H9 (cell line): ENCODE measurements at regions not wholly inside any gene's neighbourhood (a gene's known extent, or its start where the extent isn't known, plus 50 kb on each side); places are given as distances from the start of the nearest gene placed in this dataset.

ENCODE experiments used
- DNase-seq: peaks from one replicate; pipeline ENCODE4 v3.0.0-alpha.2; 2017
- H2AFZ ChIP-seq: one replicate; pipeline ENCODE4 v1.6.1; 2013; ENCODE audit warnings: mild to moderate bottlenecking, low read length, control low read depth, moderate library complexity
- H2AK5ac ChIP-seq: 2 replicates; pipeline ENCODE4 v1.6.1; 2013; ENCODE audit warnings: low read length, control low read depth, mixed read lengths; ENCODE audit not compliant: insufficient read length
- H2BK120ac ChIP-seq: one replicate; pipeline ENCODE4 v1.6.1; 2013; ENCODE audit warnings: low read depth, mild to moderate bottlenecking, low read length, control low read depth, inconsistent platforms; ENCODE audit not compliant: poor library complexity, severe bottlenecking
- H2BK12ac ChIP-seq: 2 replicates; pipeline ENCODE4 v1.6.1; 2013; ENCODE audit warnings: low read length, control low read depth, mixed read lengths, low read depth; ENCODE audit not compliant: insufficient read length
- H2BK15ac ChIP-seq: 2 replicates; pipeline ENCODE4 v1.6.1; 2013; ENCODE audit warnings: low read depth, low read length, control low read depth
- H2BK20ac ChIP-seq: one replicate; pipeline ENCODE4 v1.6.1; 2013; ENCODE audit warnings: low read depth, mild to moderate bottlenecking, low read length, control low read depth, inconsistent platforms; ENCODE audit not compliant: poor library complexity, severe bottlenecking
- H2BK5ac ChIP-seq: 2 replicates; pipeline ENCODE4 v1.6.1; 2013; ENCODE audit warnings: low read length, control low read depth, mixed read lengths; ENCODE audit not compliant: insufficient read length
- H3K14ac ChIP-seq: 2 replicates; pipeline ENCODE4 v1.6.1; 2013; ENCODE audit warnings: low read length, control low read depth; ENCODE audit not compliant: insufficient read depth
- H3K18ac ChIP-seq: 2 replicates; pipeline ENCODE4 v1.6.1; 2013; ENCODE audit warnings: low read depth, mild to moderate bottlenecking, mixed read lengths, low read length, control low read depth; ENCODE audit not compliant: insufficient read length
- H3K23ac ChIP-seq: 2 replicates; pipeline ENCODE4 v1.6.1; 2013; ENCODE audit warnings: low read length, control low read depth, mixed read lengths, low read depth; ENCODE audit not compliant: insufficient read length
- H3K23me2 ChIP-seq: 2 replicates; pipeline ENCODE4 v1.6.1; 2013; ENCODE audit warnings: low read depth, mild to moderate bottlenecking, mixed read lengths, low read length, control low read depth; ENCODE audit not compliant: insufficient read length, poor library complexity, severe bottlenecking
- H3K27ac ChIP-seq: 2 replicates; pipeline ENCODE4 v1.5.1; 2013; ENCODE audit warnings: low read length, control low read depth, mixed read lengths, low read depth; ENCODE audit not compliant: insufficient read length
- H3K27me3 ChIP-seq: 2 replicates; pipeline ENCODE4 v1.6.1; 2013; ENCODE audit warnings: low read length, control low read depth, inconsistent platforms; ENCODE audit not compliant: insufficient read depth
- H3K4ac ChIP-seq: 2 replicates; pipeline ENCODE4 v1.6.1; 2013; ENCODE audit warnings: low read depth, mild to moderate bottlenecking, control low read depth, inconsistent platforms, low read length, moderate library complexity
- H3K4me1 ChIP-seq: 2 replicates; pipeline ENCODE4 v1.6.1; 2013; ENCODE audit warnings: low read length, control low read depth, inconsistent platforms; ENCODE audit not compliant: insufficient read depth
- H3K4me2 ChIP-seq: 2 replicates; pipeline ENCODE4 v1.6.1; 2013; ENCODE audit warnings: low read length, control low read depth, mixed read lengths; ENCODE audit not compliant: insufficient read length, insufficient read depth
- H3K56ac ChIP-seq: 2 replicates; pipeline ENCODE4 v1.6.1; 2013; ENCODE audit warnings: low read depth, mild to moderate bottlenecking, mixed read lengths, low read length, control low read depth; ENCODE audit not compliant: insufficient read length
- H3K79me1 ChIP-seq: 2 replicates; pipeline ENCODE4 v1.6.1; 2013; ENCODE audit warnings: low read depth, mild to moderate bottlenecking, moderate library complexity, low read length, control low read depth, inconsistent platforms; ENCODE audit not compliant: insufficient read depth, poor library complexity, severe bottlenecking
- H3K79me2 ChIP-seq: 2 replicates; pipeline ENCODE4 v1.6.1; 2013; ENCODE audit warnings: low read length, control low read depth, inconsistent platforms; ENCODE audit not compliant: insufficient read depth
- H3K9ac ChIP-seq: 2 replicates; pipeline ENCODE4 v1.6.1; 2013; ENCODE audit warnings: low read length, control low read depth, mixed read lengths; ENCODE audit not compliant: insufficient read length; ENCODE audit errors: extremely low read depth
- H3K9me3 ChIP-seq: one replicate; pipeline ENCODE4 v1.6.1; 2013; ENCODE audit warnings: low read depth, low read length, inconsistent platforms; ENCODE audit not compliant: control insufficient read depth
- H3T11ph ChIP-seq: one replicate; pipeline ENCODE4 v1.6.1; 2013; ENCODE audit warnings: mild to moderate bottlenecking, low read length, control low read depth, inconsistent platforms
- H4K20me1 ChIP-seq: one replicate; pipeline ENCODE4 v1.6.1; 2013; ENCODE audit not compliant: control insufficient read depth, insufficient read length, insufficient read depth
- H4K5ac ChIP-seq: 2 replicates; pipeline ENCODE4 v1.6.1; 2013; ENCODE audit warnings: low read depth, mild to moderate bottlenecking, mixed read lengths, low read length, control low read depth; ENCODE audit not compliant: insufficient read length
- H4K8ac ChIP-seq: replicated peaks from 2 replicates; pipeline ENCODE4 v1.6.1; 2013; ENCODE audit warnings: low read length, control low read depth, mixed read lengths, low read depth; ENCODE audit not compliant: insufficient read length
- H4K91ac ChIP-seq: 2 replicates; pipeline ENCODE4 v1.6.1; 2013; ENCODE audit warnings: low read depth, mild to moderate bottlenecking, moderate library complexity, mixed read lengths, low read length, control low read depth; ENCODE audit not compliant: insufficient read length
- H3K27ac Mint-ChIP-seq, 3 experiments: 2 replicates in 2 of 3; 3 replicates in 1 of 3; pipeline ENCODE4 v1.8.0; 2020 to 2021; ENCODE audit warnings: mixed read lengths in 3 of 3, mild to moderate bottlenecking in 1 of 3, moderate library complexity in 1 of 3
- H3K27me3 Mint-ChIP-seq: 2 replicates; pipeline ENCODE4 v1.8.0; 2021; ENCODE audit warnings: low read depth, mild to moderate bottlenecking, moderate library complexity, mixed read lengths
- H3K36me3 Mint-ChIP-seq, 3 experiments: 2 replicates in 2 of 3; 3 replicates in 1 of 3; pipeline ENCODE4 v1.8.0; 2020 to 2021; ENCODE audit warnings: low read depth in 3 of 3, mixed read lengths in 3 of 3; ENCODE audit not compliant: insufficient read depth in 1 of 3
- H3K4me1 Mint-ChIP-seq, 2 experiments: 2 replicates each; pipeline ENCODE4 v1.8.0; 2020; ENCODE audit warnings: mixed read lengths in 2 of 2
- H3K4me3 Mint-ChIP-seq, 2 experiments: 2 replicates in 1 of 2; 3 replicates in 1 of 2; pipeline ENCODE4 v1.8.0; 2020 to 2021; ENCODE audit warnings: mild to moderate bottlenecking in 2 of 2, mixed read lengths in 2 of 2, moderate library complexity in 1 of 2
- H3K9me3 Mint-ChIP-seq, 2 experiments: 2 replicates in 1 of 2; 3 replicates in 1 of 2; pipeline ENCODE4 v1.8.0; 2020; ENCODE audit warnings: mild to moderate bottlenecking in 2 of 2, mixed read lengths in 2 of 2, moderate library complexity in 1 of 2
- CTCF ChIP-seq: fragments of 200-600 bp; sonication (generic); conservative IDR thresholded peaks from 3 replicates; pipeline ENCODE4 v1.8.0; 2021; ENCODE audit warnings: antibody characterized with exemption, mild to moderate bottlenecking
- WGBS: extraction: QIAGEN DNeasy Blood & Tissue Kit; methylation state at CpG from one replicate; pipeline ENCODE4 v1.1.7; 2013; ENCODE audit warnings: missing lambda C conversion rate, low lambda C conversion rate, mixed read lengths; ENCODE audit not compliant: insufficient read length; ENCODE audit errors: extremely low coverage; 5-methylcytosine and 5-hydroxymethylcytosine counted together

GRCh38 chr1:4937876-4938534, 283.6 kb downstream of the AJAP1 start:
- Histone ChIP-seq H3K23me2 (no peaks in the 10 kb centered on the region), H4K20me1 (no peaks in the 10 kb centered on the region), H3K4ac (no peak overlapping the region), H2BK15ac (no peak overlapping the region), H4K5ac (no peak overlapping the region), H4K91ac (no peak overlapping the region), H2BK20ac (no peak overlapping the region), H2AFZ (no peak overlapping the region), H3K56ac (no peak overlapping the region), H3K79me2 (no peaks in the 10 kb centered on the region), H3K9ac (no peak overlapping the region), H2BK12ac (no peak overlapping the region), H3K4me1 (no peaks in the 10 kb centered on the region), H3K27me3 (no peaks in the 10 kb centered on the region), H3K79me1 (no peaks in the 10 kb centered on the region), H2BK120ac (no peak overlapping the region), H3T11ph (no peak overlapping the region), H2AK5ac (no peak overlapping the region), H3K27ac (no peak overlapping the region), H2BK5ac (no peak overlapping the region), H4K8ac (no peak overlapping the region), H3K18ac (no peak overlapping the region), H3K4me2 (no peak overlapping the region), H3K14ac (no peak overlapping the region), H3K9me3 (no peaks in the 10 kb centered on the region), H3K23ac (no peak overlapping the region)
- H3K27ac Mint-ChIP-seq = no peak overlapping the region
- TF ChIP-seq CTCF = no peak
- peaks cover 2 to 6% of the 10 kb centered on the region in 2 experiments; a peak in 3 of 4 replicates for H3K4me1 Mint-ChIP-seq
- H3K9me3 Mint-ChIP-seq = peaks cover 11 to 12% of the 10 kb centered on the region in 2 experiments; a peak in 4 of 5 replicates
- WGBS = no CpG with 5 or more reads among the region's 11 CpGs
- no peak overlapping the region for H3K4me3 Mint-ChIP-seq
- peaks cover 10% of the 10 kb centered on the region for H3K27me3 Mint-ChIP-seq
- H3K36me3 Mint-ChIP-seq = peaks cover 0 to 6% (median 2%) of the 10 kb centered on the region in 3 experiments; a peak in 4 of 7 replicates
- no peak for DNase-seq
